Cardiac septum (tissue), 1 donor: ENCODE measurements at regions not wholly inside any gene's neighbourhood (a gene's known extent, or its start where the extent isn't known, plus 50 kb on each side); places are given as distances from the start of the nearest gene placed in this dataset.

Source experiments
- DNase-seq: peaks from one replicate; pipeline ENCODE4 v3.0.0-alpha.2; 2020; ENCODE audit warnings: low spot score
- intact Hi-C: fragments of 100-400 bp; cut with DNase I; formaldehyde crosslinking; loops from one replicate; pipeline ENCODE4 v1.14.0; 2022
- donor health status: DM: no; HTN: no; CAD: no.

- intact Hi-C loops, result no loop called here
- DNase-seq, result no peak
Measured at GRCh38 chr11:115751243-115752015, 247.2 kb upstream of the CADM1 start.

- intact Hi-C loops, result no loop called here
- no peak for DNase-seq
Measured at GRCh38 chr11:115745610-115746512, 241.6 kb upstream of the CADM1 start.

- no peak for DNase-seq
- intact Hi-C loops, result no loop called here
Measured at GRCh38 chr11:115745066-115745465, 240.9 kb upstream of the CADM1 start.

GRCh38 chr11:115743719-115744118, 239.5 kb upstream of the CADM1 start:
- intact Hi-C loops, result no loop called here
- DNase-seq, result no peak

GRCh38 chr11:115741376-115742107, 237.3 kb upstream of the CADM1 start:
- DNase-seq, result no peak

GRCh38 chr11:115740324-115740723, 236.1 kb upstream of the CADM1 start:
- intact Hi-C loops, result no loop called here
- no peak for DNase-seq

More at GRCh38 chr11:115741376-115742107, 237.3 kb upstream of the CADM1 start:
- intact Hi-C loops, result no loop called here

- no peak for DNase-seq
- intact Hi-C loops, result no loop called here
Measured at GRCh38 chr11:115739878-115740277, 235.7 kb upstream of the CADM1 start.

- intact Hi-C loops, result no loop called here
- DNase-seq, result no peak
Measured at GRCh38 chr11:115739146-115739545, 234.9 kb upstream of the CADM1 start.

- DNase-seq, result no peak
- intact Hi-C loops, result no loop called here
Measured at GRCh38 chr11:115737875-115738274, 233.7 kb upstream of the CADM1 start.

- DNase-seq, result no peak
- intact Hi-C loops, result no loop called here
Measured at GRCh38 chr11:115736146-115736545, 231.9 kb upstream of the CADM1 start.

GRCh38 chr11:115724666-115725065, 220.5 kb upstream of the CADM1 start:
- intact Hi-C loops, result no loop called here

GRCh38 chr11:115722711-115723110, 218.5 kb upstream of the CADM1 start:
- no peak for DNase-seq
- intact Hi-C loops, result no loop called here

More at GRCh38 chr11:115724666-115725065, 220.5 kb upstream of the CADM1 start:
- DNase-seq, result no peak

- intact Hi-C loops, result no loop called here
- DNase-seq, result no peak
Measured at GRCh38 chr11:115721296-115721995, 217.2 kb upstream of the CADM1 start.

GRCh38 chr11:115720602-115721245, 216.5 kb upstream of the CADM1 start:
- no peak for DNase-seq
- intact Hi-C loops, result no loop called here

- intact Hi-C loops, result no loop called here
- no peak for DNase-seq
Measured at GRCh38 chr11:115718945-115719344, 214.7 kb upstream of the CADM1 start.

- intact Hi-C loops, result no loop called here
- DNase-seq, result no peak
Measured at GRCh38 chr11:115718106-115718505, 213.9 kb upstream of the CADM1 start.

GRCh38 chr11:115716601-115717529, 212.7 kb upstream of the CADM1 start:
- intact Hi-C loops, result no loop called here
- no peak for DNase-seq

GRCh38 chr11:115716080-115716479, 211.9 kb upstream of the CADM1 start:
- intact Hi-C loops, result no loop called here
- no peak for DNase-seq
